ENCODE measurements at regions not wholly inside any gene's neighbourhood (a gene's known extent, or its start where the extent isn't known, plus 50 kb on each side); places are given as distances from the start of the nearest gene placed in this dataset.
A peak's percentile ranks its signal among the peaks of the same experiment; 100 is the strongest.

DNA sequence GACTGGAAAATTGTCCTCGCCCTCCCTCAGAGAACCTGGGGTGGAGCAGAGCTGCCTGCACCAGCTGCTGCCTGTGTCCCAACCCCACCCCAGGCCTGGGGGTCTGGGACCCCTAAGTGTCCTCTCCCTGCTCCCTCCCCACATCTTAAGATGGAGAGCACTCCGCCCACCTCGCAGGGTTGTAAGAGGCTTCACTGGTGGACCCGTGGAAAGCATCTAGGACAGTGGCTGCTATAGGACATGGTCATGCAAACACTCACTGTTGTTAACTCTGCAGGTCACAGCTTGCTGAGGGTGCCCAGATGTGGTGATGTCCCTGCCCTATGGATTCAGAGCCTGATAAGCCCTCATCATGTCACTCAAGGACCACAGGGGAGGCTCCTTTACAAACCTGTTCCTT is 62.0 kb upstream of the ARNT2 start:
- Histone ChIP-seq H3K27me3 (no peaks in the 10 kb centered on the region), H3K27ac (no peak overlapping the region), H3K4me3 (no peak overlapping the region), H3K4me1 (no peaks in the 10 kb centered on the region), H3K9me3 (no peaks in the 10 kb centered on the region), H3K36me3 (replicated peaks in 1 of 2; ENCODE audit: insufficient read depth in 1 of 2, low read depth in 2 of 2) (no peaks in the 10 kb centered on the region)
- intact Hi-C loops (cut with DNase I), result no loop called here
- WGBS, 2 donors, result 77 to 100% methylated on average over 1 to 4 of the region's 4 CpGs
- ATAC-seq, result no peak
- no peak for DNase-seq
- TF ChIP-seq POLR2A (IDR thresholded peaks at IDR 0.05), result no peak

DNA sequence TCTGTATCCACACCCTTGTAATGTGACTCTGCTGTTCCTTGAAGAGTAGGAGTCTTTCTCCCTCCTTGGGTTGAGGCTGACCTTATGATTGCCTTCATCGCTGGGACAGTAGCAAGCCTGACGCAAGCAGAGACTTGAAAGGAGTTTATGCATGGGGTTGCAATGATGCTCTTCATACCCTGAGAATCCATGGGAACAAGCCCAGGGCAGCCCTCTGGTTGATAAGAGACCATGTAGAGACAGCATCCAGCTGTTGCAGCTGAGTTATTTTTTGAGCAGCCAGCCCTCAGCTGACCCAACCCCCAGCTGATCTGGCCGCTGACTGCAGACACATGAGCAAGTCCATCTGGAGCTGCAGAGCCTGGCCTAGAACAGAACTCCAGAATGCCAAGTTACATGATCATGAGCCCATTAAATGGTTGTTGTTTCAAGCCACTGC is 60.6 kb upstream of the ARNT2 start:
- H3K27ac ChIP-seq, result no peak overlapping the region
- ATAC-seq (peak; percentile 62), DNase-seq (peak; percentile 18 to 50 (median 35))
- intact Hi-C loops (cut with DNase I), result no loop called here
- H3K4me3 ChIP-seq, result no peak overlapping the region
- WGBS, 2 donors, result 84 to 94% methylated on average over 3 of the region's 3 CpGs
- no peaks in the 10 kb centered on the region for H3K4me1 ChIP-seq
- H3K27me3 ChIP-seq, result no peaks in the 10 kb centered on the region
- H3K9me3 ChIP-seq, result no peaks in the 10 kb centered on the region
- TF ChIP-seq, protein P1, sequence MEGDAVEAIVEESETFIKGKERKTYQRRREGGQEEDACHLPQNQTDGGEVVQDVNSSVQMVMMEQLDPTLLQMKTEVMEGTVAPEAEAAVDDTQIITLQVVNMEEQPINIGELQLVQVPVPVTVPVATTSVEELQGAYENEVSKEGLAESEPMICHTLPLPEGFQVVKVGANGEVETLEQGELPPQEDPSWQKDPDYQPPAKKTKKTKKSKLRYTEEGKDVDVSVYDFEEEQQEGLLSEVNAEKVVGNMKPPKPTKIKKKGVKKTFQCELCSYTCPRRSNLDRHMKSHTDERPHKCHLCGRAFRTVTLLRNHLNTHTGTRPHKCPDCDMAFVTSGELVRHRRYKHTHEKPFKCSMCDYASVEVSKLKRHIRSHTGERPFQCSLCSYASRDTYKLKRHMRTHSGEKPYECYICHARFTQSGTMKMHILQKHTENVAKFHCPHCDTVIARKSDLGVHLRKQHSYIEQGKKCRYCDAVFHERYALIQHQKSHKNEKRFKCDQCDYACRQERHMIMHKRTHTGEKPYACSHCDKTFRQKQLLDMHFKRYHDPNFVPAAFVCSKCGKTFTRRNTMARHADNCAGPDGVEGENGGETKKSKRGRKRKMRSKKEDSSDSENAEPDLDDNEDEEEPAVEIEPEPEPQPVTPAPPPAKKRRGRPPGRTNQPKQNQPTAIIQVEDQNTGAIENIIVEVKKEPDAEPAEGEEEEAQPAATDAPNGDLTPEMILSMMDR (IDR thresholded peaks at IDR 0.05), result no peak
- no peak for TF ChIP-seq POLR2A (IDR thresholded peaks at IDR 0.05)
- no peaks in the 10 kb centered on the region for H3K36me3 ChIP-seq (replicated peaks in 1 of 2; ENCODE audit: insufficient read depth in 1 of 2, low read depth in 2 of 2)

DNA sequence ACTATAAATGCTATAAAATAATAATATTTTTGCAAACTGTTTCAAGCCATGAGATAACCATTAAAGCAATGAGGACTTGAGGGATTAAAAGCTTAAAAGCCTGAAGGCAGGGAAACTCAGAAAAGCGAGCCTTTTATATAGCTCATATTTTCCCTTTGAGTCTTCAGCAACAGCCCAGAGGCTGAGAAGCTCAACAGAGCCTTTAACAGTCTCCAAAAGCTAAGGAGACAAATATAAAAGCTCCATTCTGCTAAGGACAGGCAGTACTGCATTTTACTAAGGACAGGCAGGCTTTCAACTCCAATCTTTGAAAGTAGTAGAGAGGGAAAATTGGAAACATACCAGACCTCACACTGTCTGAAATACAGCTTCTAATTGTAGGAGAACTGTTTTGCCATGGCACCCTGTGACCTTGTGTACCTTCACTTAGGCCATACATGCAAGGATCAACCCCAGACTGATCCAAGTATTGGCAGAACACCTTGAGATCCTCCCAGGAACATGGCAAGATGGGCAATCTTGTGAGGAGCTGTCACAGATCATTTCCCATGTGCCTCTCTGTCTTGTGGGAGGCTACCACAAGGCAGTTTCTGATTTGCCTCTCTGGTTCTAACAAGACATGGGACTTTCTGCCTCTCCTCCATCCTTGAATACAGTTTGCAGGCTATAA is 53.1 kb upstream of the ARNT2 start:
- no peaks in the 10 kb centered on the region for H3K4me1 ChIP-seq
- no peaks in the 10 kb centered on the region for H3K9me3 ChIP-seq
- no peak overlapping the region for H3K4me3 ChIP-seq
- 69 to 83% methylated on average over 1 of the region's 1 CpG for whole genome bisulfite sequencing, 2 donors
- intact Hi-C loops (cut with DNase I), result no loop called here
- no peak overlapping the region for H3K27ac ChIP-seq
- no peaks in the 10 kb centered on the region for H3K27me3 ChIP-seq
- DNase-seq (no peak), ATAC-seq (no peak)
- no peak for TF ChIP-seq POLR2A (IDR thresholded peaks at IDR 0.05)
- TF ChIP-seq, protein P1 (IDR thresholded peaks at IDR 0.05), result no peak
- no peaks in the 10 kb centered on the region for H3K36me3 ChIP-seq (replicated peaks in 1 of 2; ENCODE audit: insufficient read depth in 1 of 2, low read depth in 2 of 2)

Measured in body of pancreas (tissue), 4 donors.